C4-2B (cell line): ENCODE measurements at regions not wholly inside any gene's neighbourhood (a gene's known extent, or its start where the extent isn't known, plus 50 kb on each side); places are given as distances from the start of the nearest gene placed in this dataset.

Source experiments
- ZFX ChIP-seq: fragments of 450-650 bp; IDR thresholded peaks from 2 replicates; pipeline ENCODE4 v1.6.1; 2017
- TF ChIP-seq, protein P1 (sequence below): fragments of 450-650 bp; conservative IDR thresholded peaks from 2 replicates; pipeline ENCODE4 v1.5.1; 2017; ENCODE audit warnings: mild to moderate bottlenecking

DNA sequence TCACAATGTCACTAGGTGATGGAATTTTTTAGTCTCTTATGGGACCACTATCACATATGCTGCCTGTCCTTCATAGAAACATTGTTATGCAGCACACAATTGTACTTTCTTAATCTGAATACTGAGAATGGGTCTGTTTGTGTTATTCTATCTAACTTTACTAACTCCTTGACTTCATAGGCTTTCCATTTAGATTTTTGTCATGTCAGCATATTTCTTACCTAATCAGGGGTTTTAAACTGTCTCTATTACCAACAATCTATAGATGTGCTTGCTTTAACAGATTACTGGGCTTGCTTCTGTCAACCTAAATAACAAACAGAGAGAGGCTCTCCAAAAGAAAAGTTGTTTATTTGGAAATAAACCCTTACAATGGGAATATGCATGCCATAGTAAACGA is 289.6 kb upstream of the ZNF804A start:
- TF ChIP-seq, protein P1, sequence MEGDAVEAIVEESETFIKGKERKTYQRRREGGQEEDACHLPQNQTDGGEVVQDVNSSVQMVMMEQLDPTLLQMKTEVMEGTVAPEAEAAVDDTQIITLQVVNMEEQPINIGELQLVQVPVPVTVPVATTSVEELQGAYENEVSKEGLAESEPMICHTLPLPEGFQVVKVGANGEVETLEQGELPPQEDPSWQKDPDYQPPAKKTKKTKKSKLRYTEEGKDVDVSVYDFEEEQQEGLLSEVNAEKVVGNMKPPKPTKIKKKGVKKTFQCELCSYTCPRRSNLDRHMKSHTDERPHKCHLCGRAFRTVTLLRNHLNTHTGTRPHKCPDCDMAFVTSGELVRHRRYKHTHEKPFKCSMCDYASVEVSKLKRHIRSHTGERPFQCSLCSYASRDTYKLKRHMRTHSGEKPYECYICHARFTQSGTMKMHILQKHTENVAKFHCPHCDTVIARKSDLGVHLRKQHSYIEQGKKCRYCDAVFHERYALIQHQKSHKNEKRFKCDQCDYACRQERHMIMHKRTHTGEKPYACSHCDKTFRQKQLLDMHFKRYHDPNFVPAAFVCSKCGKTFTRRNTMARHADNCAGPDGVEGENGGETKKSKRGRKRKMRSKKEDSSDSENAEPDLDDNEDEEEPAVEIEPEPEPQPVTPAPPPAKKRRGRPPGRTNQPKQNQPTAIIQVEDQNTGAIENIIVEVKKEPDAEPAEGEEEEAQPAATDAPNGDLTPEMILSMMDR = no peak
- no peak for TF ChIP-seq ZFX
